K562 (cell line): ENCODE measurements at regions not wholly inside any gene's neighbourhood (a gene's known extent, or its start where the extent isn't known, plus 50 kb on each side); places are given as distances from the start of the nearest gene placed in this dataset.

Source experiments
- BDP1 ChIP-seq: IDR thresholded peaks from 3 replicates; pipeline ENCODE4 v1.6.1; 2011; ENCODE audit not compliant: insufficient read length, insufficient read depth
- BRCA1 ChIP-seq, 2 experiments: fragments of 450-650 bp in 1 of 2; sonication (generic) in 1 of 2; formaldehyde crosslinking in 1 of 2; IDR thresholded peaks; 2 replicates each; pipeline versions ENCODE4 v1.5.0 to v1.6.1; 2017 to 2020; ENCODE audit warnings: mild to moderate bottlenecking in 1 of 2, missing genetic modification reagents in 1 of 2
- CHD2 ChIP-seq: IDR thresholded peaks from 2 replicates; pipeline ENCODE4 v1.6.1; 2011; ENCODE audit warnings: low read depth, low read length
- CHD4 ChIP-seq: fragments of 200-600 bp; sonication (generic); IDR thresholded peaks from 3 replicates; pipeline ENCODE4 v1.6.1; 2012; ENCODE audit warnings: low read depth, mild to moderate bottlenecking, mixed read lengths, low read length, inconsistent platforms; ENCODE audit not compliant: insufficient read depth, insufficient replicate concordance, poor library complexity, severe bottlenecking
- CXXC5 ChIP-seq: fragments of 250-450 bp; sonication (Bioruptor Pico); IDR thresholded peaks from 2 replicates; pipeline ENCODE4 v1.8.0; 2022; ENCODE audit warnings: inconsistent platforms, mild to moderate bottlenecking, moderate library complexity
- IRF1 ChIP-seq: sonication (generic); formaldehyde crosslinking; IDR thresholded peaks from 2 replicates; pipeline ENCODE4 v1.8.0; 2022; ENCODE audit warnings: missing genetic modification reagents, mild to moderate bottlenecking, borderline replicate concordance
- PRDM10 ChIP-seq: fragments of 450-650 bp; IDR thresholded peaks from 2 replicates; pipeline ENCODE4 v1.6.1; 2018; ENCODE audit not compliant: partially characterized antibody
- ZNF121 ChIP-seq: sonication (generic); formaldehyde crosslinking; conservative IDR thresholded peaks from 2 replicates; pipeline ENCODE4 v1.8.0; 2022; ENCODE audit warnings: missing genetic modification reagents
- ZNF165 ChIP-seq: fragments of 250-450 bp; sonication (Bioruptor Pico); IDR thresholded peaks from 2 replicates; pipeline ENCODE4 v1.4.0; 2020; ENCODE audit warnings: borderline replicate concordance
- ZNF280A ChIP-seq: fragments of 450-650 bp; IDR thresholded peaks from 2 replicates; pipeline ENCODE4 v1.6.1; 2018; ENCODE audit warnings: mild to moderate bottlenecking, low read depth; ENCODE audit not compliant: partially characterized antibody
- ZNF717 ChIP-seq: fragments of 250-450 bp; sonication (Bioruptor Pico); IDR thresholded peaks from 2 replicates; pipeline ENCODE4 v1.5.0; 2021
- TF ChIP-seq, protein P1 (sequence below): fragments of 250-450 bp; sonication (Bioruptor Pico); IDR thresholded peaks from 2 replicates; pipeline ENCODE4 v1.5.1; 2021; ENCODE audit warnings: mild to moderate bottlenecking

DNA sequence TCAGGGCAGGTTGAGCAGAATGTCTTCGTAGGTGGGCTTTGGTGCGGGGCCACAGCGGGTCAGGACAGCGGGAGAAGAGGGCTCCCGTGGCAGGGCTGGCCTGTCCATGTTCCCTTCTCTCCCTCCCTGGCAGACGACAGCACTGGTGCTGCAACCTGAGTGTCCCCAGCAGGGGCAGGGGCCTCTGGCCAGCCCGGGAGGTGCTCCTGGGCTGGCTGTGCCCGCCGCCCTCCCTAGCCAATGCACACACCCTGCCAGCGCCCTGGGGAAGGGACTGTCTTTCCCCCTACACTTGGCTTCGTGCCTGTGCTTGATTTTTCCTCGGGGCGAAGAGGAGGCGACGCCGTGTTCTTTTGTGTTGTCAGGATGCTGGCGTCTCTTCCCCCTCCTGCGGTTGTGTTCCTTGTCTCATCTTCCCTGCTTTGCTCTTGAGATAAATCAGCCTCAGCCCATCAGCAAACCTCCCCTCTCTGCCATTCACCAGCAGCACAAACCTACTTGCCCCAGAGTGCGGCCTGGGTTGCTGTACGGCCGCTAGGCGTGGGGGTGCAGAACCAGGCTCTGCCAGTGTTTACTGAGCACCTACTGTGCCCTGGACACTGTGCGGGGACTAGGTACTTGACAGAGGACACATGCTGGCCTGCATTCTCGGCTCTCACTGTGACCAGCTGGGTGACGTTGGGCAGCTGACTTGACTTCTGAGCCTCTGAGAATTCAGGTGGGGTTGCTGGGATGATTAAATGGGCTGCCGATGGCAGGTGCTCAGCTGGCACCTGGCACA lies 237.3 kb upstream of the CIBAR2 start (continued):
- TF ChIP-seq, protein P1, sequence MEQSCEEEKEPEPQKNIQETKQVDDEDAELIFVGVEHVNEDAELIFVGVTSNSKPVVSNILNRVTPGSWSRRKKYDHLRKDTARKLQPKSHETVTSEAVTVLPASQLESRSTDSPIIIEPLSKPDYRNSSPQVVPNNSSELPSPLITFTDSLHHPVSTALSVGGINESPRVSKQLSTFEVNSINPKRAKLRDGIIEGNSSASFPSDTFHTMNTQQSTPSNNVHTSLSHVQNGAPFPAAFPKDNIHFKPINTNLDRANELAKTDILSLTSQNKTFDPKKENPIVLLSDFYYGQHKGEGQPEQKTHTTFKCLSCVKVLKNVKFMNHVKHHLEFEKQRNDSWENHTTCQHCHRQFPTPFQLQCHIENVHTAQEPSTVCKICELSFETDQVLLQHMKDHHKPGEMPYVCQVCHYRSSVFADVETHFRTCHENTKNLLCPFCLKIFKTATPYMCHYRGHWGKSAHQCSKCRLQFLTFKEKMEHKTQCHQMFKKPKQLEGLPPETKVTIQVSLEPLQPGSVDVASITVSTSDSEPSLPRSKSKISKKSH = no peak
- no peak for TF ChIP-seq BDP1
- TF ChIP-seq CHD4 = no peak
- no peak for TF ChIP-seq IRF1 (CRISPR knock-in tag)
- TF ChIP-seq ZNF280A = no peak
- TF ChIP-seq BRCA1 (IDR thresholded peaks at IDR 0.05) = no peak
- no peak for TF ChIP-seq BRCA1 (CRISPR knock-in tag; IDR thresholded peaks at IDR 0.05)
- no peak for TF ChIP-seq ZNF121 (CRISPR knock-in tag)
- TF ChIP-seq CXXC5 (CRISPR knock-in tag) = no peak
- TF ChIP-seq CHD2 = no peak
- no peak for TF ChIP-seq PRDM10
- no peak for TF ChIP-seq ZNF165 (CRISPR knock-in tag)
- TF ChIP-seq ZNF717 = no peak
